ENCODE measurements at regions not wholly inside any gene's neighbourhood (a gene's known extent, or its start where the extent isn't known, plus 50 kb on each side); places are given as distances from the start of the nearest gene placed in this dataset.
"Not testable (repeated sequence)": the region's sequence is repeated elsewhere in the genome, so short reads cannot be mapped to it uniquely, and the experiment has no call there.

- no peak for DNase-seq (ENCODE audit: low spot score)
These were observed 68.3 kb upstream of the ATF7IP2 start for GRCh38 chr16:10317425-10318001.

DNA sequence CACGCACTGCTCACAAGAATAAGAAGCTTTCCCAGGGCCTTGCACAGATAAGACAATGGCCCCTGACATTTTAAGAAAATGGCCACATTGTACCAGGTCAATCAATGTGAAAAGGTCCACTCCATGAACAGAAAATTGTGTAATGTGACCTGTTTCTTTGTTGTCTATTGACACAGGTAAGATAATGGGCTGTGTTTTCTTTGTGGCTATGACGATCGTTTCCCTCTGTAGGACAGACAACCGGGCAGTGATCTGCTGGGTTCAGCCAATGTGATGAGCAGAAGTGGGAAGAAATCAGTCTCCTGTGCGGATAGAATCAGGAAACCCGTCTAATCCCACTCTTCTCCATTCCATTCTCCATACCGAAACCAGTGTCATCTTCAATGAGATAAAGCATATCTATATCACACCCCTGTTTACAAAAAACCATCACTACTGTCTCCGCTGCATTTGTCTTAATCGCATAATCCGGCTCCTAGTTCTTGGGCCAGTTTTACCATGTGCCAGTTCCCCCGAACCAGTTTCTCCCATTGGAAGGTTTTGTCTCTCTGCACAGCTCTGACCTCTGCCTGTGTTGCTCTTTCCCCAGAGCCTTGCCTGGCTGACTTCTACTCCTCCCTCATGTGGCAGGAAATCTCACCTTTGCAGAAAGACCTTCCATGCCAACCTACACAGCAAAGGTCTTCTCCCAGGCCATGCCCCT, 66.9 kb upstream of the ATF7IP2 start:
- DNase-seq (ENCODE audit: low spot score): no peak

DNA sequence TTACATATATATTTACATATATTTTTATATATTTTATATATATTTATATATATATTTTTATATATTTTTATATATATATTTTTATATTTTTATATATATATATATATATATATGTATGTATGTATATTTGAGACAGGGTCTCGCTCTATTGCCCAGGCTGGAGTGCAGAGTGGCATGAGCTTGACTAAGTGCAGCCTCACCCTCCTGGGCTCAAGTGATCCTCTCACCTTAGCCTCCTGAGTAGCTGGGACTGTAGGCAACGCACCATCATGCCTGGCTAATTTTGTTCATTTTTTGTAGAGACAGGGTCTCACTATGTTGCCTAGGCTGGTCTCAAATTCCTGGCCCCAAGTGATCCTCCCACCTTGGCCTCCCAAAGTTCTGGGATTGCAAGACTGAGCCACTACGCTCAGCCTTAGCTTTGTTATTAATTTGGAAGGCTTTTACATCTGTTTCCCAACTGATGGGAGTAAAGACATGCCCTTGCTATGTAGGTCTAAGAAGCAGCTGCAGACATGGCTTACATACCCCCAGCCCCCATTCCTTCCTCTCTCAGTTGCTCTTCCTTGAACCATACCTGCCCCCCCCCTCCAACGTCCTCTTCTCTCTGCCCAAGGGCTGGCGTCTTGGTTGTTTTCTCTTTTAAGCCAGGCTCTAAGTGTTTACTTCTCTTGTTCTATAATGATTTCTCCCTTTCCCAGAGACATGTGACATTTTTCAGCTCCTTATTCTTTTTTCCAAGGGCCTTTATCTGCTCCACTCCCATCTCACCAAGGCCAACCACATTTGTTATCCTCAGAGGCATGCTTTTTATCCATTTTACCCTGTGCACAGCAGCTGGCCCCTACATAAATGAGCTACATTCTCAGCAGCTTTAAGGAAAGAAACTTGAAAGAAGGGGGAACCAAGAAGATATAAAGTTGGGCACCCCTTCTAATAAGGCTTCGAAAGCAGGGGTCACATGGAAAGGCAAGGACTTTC, 64.2 kb upstream of the ATF7IP2 start:
- DNase-seq (ENCODE audit: low spot score): no peak

GRCh38 chr16:10322723-10323527, 62.9 kb upstream of the ATF7IP2 start:
- no peak for DNase-seq (ENCODE audit: low spot score)

- DNase-seq (ENCODE audit: low spot score): no peak
These were observed 62.4 kb upstream of the ATF7IP2 start for GRCh38 chr16:10323528-10323869.

- DNase-seq (ENCODE audit: low spot score): no peak
These were observed 61.7 kb upstream of the ATF7IP2 start for GRCh38 chr16:10324210-10324609.

- no peak for DNase-seq (ENCODE audit: low spot score)
These were observed 59.9 kb upstream of the ATF7IP2 start for GRCh38 chr16:10325783-10326543.

DNA sequence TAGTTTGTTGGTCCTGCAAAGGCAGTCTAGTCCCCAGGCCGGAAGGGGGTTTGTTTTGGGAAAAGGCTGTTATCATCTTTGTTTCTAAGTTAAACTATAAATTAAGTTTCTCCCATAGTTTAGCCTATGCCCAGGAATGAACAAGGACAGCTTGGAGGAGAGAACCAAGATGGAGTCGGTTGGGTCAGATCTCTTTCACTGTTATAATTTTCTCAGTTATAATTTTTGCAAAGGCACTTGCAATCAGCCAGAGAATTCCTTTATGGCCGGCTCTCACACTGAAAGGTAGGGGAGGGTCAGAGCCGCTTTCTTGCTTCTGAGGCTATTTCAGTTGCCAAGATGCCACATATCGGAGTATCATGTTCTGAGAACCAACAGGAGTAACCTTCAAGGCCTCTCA, 59.2 kb upstream of the ATF7IP2 start:
- DNase-seq (ENCODE audit: low spot score): no peak

DNA sequence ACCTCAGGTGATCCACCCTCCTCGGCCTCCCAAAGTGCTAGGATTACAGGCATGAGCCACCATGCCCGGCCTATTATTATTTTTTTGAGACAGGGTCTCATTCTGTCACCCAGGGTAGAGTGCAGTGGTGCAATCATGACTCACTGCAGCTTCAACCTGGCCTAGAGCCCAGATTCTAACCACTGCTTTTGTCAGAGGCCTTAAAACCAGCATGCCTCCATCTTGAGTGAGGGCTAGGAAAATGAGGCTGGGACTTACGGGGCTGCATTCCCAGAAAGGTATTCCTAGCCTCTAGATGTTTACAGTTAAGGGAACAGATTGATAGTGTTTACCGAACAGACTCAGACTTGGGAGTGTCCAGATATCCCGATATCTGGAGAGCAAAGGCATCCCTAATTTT, 57.6 kb upstream of the ATF7IP2 start:
- not testable (repeated sequence) for DNase-seq (ENCODE audit: low spot score)

- DNase-seq (ENCODE audit: low spot score): no peak
These were observed 53.6 kb upstream of the ATF7IP2 start for GRCh38 chr16:10332241-10332640.

DNA sequence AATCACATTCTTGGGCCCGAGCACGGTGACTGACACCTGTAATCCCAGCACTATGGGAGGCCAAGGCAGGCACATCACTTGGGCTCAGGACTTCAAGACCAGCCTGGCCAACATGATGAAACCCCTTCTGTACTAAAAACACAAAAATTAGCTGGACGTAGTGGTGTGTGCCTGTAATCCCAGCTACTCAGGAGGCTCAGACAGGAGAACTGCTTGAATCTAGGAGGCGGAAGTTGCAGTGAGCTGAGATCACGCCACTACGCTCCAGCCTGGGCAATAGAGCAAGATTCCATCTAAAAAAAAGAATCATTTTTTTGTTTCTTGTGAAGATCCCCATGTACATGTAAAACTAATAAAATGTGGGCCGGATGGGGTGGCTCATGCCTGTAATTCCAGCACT, 53.1 kb upstream of the ATF7IP2 start:
- DNase-seq (ENCODE audit: low spot score): no peak

DNA sequence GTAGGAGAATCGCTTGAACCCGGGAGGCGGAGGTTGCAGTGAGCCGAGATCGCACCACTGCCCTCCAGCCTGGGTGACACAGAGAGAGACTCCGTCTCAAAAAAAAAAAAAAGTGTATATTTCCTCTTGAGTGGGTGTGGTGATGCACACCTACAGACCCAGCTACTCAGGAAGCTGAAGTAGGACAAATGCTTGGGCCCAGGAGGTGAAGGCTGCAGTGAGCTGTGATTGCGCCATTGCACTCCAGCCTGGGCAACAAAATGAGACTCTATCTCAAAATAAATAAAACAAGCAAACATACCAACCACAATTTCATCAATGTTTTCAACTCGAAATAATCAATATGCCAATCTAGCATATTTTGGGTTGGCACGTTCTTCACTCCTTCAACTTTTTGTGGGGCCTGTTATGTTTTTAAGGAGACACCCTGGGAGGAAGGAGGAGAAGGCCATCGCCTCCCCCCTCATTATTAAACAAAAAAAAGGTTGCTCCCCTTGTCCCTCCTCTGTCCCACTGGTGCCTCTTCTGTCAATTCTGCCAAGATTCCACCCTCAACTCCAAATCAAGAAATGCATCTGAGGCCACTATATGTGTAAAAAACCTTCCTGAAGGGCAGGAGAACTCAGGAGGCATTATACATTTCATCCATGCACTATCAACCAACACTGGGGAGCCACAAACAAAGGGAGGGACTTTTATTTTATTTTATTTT, 52.4 kb upstream of the ATF7IP2 start:
- no peak for DNase-seq (ENCODE audit: low spot score)

- no peak for DNase-seq (ENCODE audit: low spot score)
These were observed 50.2 kb upstream of the ATF7IP2 start for GRCh38 chr16:10335681-10336080.
